Muscle of leg (tissue), 3 donors: ENCODE measurements at regions not wholly inside any gene's neighbourhood (a gene's known extent, or its start where the extent isn't known, plus 50 kb on each side); places are given as distances from the start of the nearest gene placed in this dataset.
A peak's percentile ranks its signal among the peaks of the same experiment; 100 is the strongest.

Experiments
- DNase-seq: peaks from one replicate; pipeline ENCODE4 v3.0.0; 2013
- H3K27ac ChIP-seq: one replicate; pipeline ENCODE4 v1.5.1; 2013; ENCODE audit warnings: mild to moderate bottlenecking, low read length, control low read depth
- H3K27me3 ChIP-seq: one replicate; pipeline ENCODE4 v1.6.1; 2013; ENCODE audit warnings: low read length; ENCODE audit not compliant: control insufficient read depth, insufficient read depth
- H3K36me3 ChIP-seq: one replicate; pipeline ENCODE4 v1.6.1; 2013; ENCODE audit warnings: low read length; ENCODE audit not compliant: control insufficient read depth, insufficient read depth
- H3K4me1 ChIP-seq: one replicate; pipeline ENCODE4 v1.6.1; 2013; ENCODE audit warnings: low read length; ENCODE audit not compliant: control insufficient read depth, insufficient read depth
- H3K4me3 ChIP-seq: one replicate; pipeline ENCODE4 v1.5.1; 2013; ENCODE audit warnings: low read length, control low read depth
- H3K9me3 ChIP-seq: replicated peaks from 2 replicates; pipeline ENCODE4 v1.6.1; 2013; ENCODE audit warnings: low read depth, low read length; ENCODE audit not compliant: control insufficient read depth
- WGBS: methylation state at CpG from one replicate; pipeline ENCODE4 v1.1.5; 2013; ENCODE audit warnings: missing lambda C conversion rate; ENCODE audit not compliant: insufficient coverage; 5-methylcytosine and 5-hydroxymethylcytosine counted together

DNA sequence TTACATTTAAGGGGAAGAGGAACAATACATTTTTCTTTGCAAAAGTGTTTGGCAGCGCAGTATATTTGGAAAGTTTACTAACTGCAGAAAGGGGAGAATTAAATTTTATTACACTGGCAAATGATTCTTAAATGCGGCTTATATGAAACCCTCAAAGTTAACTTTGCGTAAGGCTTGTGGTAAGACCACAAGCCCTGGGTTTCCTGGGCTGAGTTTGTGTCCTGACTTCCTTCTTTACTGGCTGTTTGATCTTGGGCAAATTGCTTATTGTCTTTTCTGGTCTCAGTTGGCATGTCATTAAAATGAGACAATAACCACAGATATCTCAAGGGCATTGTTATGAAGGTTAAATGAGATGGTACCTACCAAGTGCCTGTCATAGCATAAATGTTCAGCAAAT is 106.8 kb downstream of the GLRX3 start:
- no peaks in the 10 kb centered on the region for H3K36me3 ChIP-seq
- H3K4me1 ChIP-seq, result no peaks in the 10 kb centered on the region
- peaks cover 6% of the 10 kb centered on the region for H3K9me3 ChIP-seq
- H3K27me3 ChIP-seq, result peaks cover 6% of the 10 kb centered on the region
- no peak overlapping the region for H3K4me3 ChIP-seq
- WGBS, result no CpG with 5 or more reads among the region's 3 CpGs
- no peak overlapping the region for H3K27ac ChIP-seq
- DNase-seq, result no peak

- H3K4me3 ChIP-seq, result no peak overlapping the region
- 88% methylated on average over 14 of the region's 16 CpGs for whole genome bisulfite sequencing
- H3K9me3 ChIP-seq, result peaks cover 6% of the 10 kb centered on the region
- H3K27me3 ChIP-seq, result peaks cover 6% of the 10 kb centered on the region
- no peak overlapping the region for H3K27ac ChIP-seq
- no peak for DNase-seq
- H3K36me3 ChIP-seq, result no peaks in the 10 kb centered on the region
- no peaks in the 10 kb centered on the region for H3K4me1 ChIP-seq
These were observed 108.1 kb downstream of the GLRX3 start for GRCh38 chr10:130244031-130244927.

GRCh38 chr10:130244928-130245495 is 108.8 kb downstream of the GLRX3 start:
- no peak overlapping the region for H3K4me3 ChIP-seq
- H3K27me3 ChIP-seq, result peaks cover 6% of the 10 kb centered on the region
- 90% methylated on average over 4 of the region's 8 CpGs for WGBS
- H3K27ac ChIP-seq, result no peak overlapping the region
- DNase-seq, result no peak
- H3K9me3 ChIP-seq, result peaks cover 6% of the 10 kb centered on the region
- H3K4me1 ChIP-seq, result no peaks in the 10 kb centered on the region
- H3K36me3 ChIP-seq, result no peaks in the 10 kb centered on the region

DNA sequence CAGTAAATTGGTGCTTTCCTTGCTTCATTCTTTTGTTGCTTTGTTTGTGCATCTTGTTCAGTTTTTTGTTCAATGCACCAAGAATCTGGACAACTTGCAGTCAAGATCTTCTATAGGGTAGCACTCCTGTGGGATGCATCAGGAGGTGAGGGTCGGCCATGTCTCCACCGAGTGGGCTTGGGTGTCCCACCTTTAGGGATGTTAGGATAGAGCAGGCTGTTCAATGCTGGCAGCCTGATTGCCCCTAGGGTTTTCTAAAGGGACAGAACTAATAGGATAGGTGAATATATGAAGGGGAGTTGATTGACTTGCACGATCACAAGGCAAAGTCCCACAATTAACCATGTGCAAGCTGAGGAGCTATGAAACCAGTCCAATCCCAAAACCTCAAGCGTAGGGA is 109.9 kb downstream of the GLRX3 start:
- Histone ChIP-seq H3K27me3 (peaks cover 6% of the 10 kb centered on the region), H3K4me1 (no peaks in the 10 kb centered on the region), H3K36me3 (no peaks in the 10 kb centered on the region), H3K27ac (no peak overlapping the region), H3K4me3 (no peak overlapping the region), H3K9me3 (peaks cover 4% of the 10 kb centered on the region)
- WGBS, result 89% methylated on average over 3 of the region's 4 CpGs
- no peak for DNase-seq

DNA sequence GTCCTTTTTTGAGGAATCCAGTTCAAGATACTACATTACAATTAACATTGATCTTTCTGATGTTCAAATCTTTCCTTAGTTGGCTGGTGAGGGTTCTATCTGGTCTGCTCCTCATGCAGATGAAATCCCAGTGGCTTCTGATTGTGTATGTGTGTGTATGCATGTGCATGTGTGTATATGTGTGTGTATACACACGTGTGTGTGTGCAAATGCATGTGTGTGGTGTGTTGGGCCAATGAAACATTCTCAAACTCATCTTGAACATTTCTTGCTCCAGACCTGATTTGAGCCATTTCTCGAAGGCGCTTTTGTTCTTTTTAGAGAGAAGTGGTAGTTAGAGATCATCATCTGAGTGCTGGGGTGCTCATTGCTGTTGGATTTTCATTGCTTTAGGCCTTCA is 113.9 kb downstream of the GLRX3 start:
- no peaks in the 10 kb centered on the region for H3K9me3 ChIP-seq
- WGBS, result 90% methylated on average over 2 of the region's 3 CpGs

DNA sequence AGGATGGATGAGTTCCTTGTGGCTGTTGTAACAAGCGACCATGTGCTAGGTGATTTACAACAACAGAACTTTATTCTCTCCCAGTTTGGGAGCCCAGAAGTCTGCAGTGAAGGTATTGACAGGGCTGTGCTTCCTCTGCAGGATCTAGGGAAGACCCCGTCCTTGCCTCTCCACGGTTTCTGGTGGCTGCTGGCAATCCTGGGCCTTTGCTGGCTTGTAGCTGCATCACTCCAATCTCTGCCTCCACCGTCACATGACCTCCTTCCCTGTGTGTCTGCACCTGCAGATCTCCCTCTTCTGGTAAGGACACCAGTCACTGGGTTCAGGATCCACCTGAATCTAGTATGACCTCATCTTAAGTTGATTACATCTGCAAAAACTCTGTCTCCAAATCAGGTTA is 115.6 kb downstream of the GLRX3 start:
- no peak overlapping the region for H3K27ac ChIP-seq
- no peak overlapping the region for H3K4me3 ChIP-seq
- 57% methylated on average over 3 of the region's 4 CpGs for WGBS
- no peaks in the 10 kb centered on the region for H3K9me3 ChIP-seq
- DNase-seq, result no peak
- no peaks in the 10 kb centered on the region for H3K36me3 ChIP-seq
- H3K27me3 ChIP-seq, result peaks cover 2% of the 10 kb centered on the region
- no peaks in the 10 kb centered on the region for H3K4me1 ChIP-seq

More for the DNA sequence above, 113.9 kb downstream of the GLRX3 start:
- no peak overlapping the region for H3K27ac ChIP-seq
- H3K36me3 ChIP-seq, result no peaks in the 10 kb centered on the region
- peaks cover 2% of the 10 kb centered on the region for H3K27me3 ChIP-seq
- H3K4me1 ChIP-seq, result no peaks in the 10 kb centered on the region
- DNase-seq, result no peak
- H3K4me3 ChIP-seq, result no peak overlapping the region

DNA sequence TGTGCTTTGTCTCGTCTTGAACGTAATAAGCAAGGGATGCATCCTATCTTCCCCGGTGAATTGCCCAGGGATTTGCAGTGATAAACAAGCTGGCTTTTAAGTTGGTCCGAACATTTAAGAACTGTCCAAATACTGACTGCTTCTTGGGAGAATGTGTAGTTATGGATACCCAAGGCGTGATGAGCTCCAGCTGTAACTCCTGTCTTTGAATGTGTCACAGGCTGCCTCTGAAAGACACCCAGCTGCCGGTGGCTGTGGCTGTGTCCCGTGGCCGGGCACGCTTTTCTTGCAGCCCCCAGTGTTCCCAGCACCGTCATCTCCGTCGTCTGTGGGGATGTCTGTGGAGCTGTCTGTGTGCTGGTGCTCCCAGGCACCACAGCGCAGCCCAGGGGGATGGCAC is 118.1 kb downstream of the GLRX3 start:
- no peak overlapping the region for H3K4me3 ChIP-seq
- H3K4me1 ChIP-seq, result no peaks in the 10 kb centered on the region
- H3K36me3 ChIP-seq, result no peaks in the 10 kb centered on the region
- WGBS, result 16% methylated on average over 5 of the region's 13 CpGs
- H3K27me3 ChIP-seq, result peaks cover 2% of the 10 kb centered on the region
- no peaks in the 10 kb centered on the region for H3K9me3 ChIP-seq
- no peak overlapping the region for H3K27ac ChIP-seq
- peak; percentile 28 for DNase-seq

GRCh38 chr10:130254662-130255061 is 118.5 kb downstream of the GLRX3 start:
- H3K27ac ChIP-seq, result no peak overlapping the region
- no peak for DNase-seq
- no CpG with 5 or more reads among the region's 5 CpGs for WGBS

GRCh38 chr10:130255777-130256176 is 119.6 kb downstream of the GLRX3 start:
- Histone ChIP-seq H3K36me3 (no peaks in the 10 kb centered on the region), H3K4me3 (no peak overlapping the region), H3K27ac (no peak overlapping the region), H3K9me3 (no peaks in the 10 kb centered on the region), H3K27me3 (peaks cover 2% of the 10 kb centered on the region), H3K4me1 (no peaks in the 10 kb centered on the region)
- DNase-seq, result no peak
- 33% methylated on average over 1 of the region's 5 CpGs for WGBS

More at GRCh38 chr10:130254662-130255061, 118.5 kb downstream of the GLRX3 start:
- peaks cover 2% of the 10 kb centered on the region for H3K27me3 ChIP-seq
- no peaks in the 10 kb centered on the region for H3K36me3 ChIP-seq
- no peaks in the 10 kb centered on the region for H3K4me1 ChIP-seq
- H3K4me3 ChIP-seq, result no peak overlapping the region
- H3K9me3 ChIP-seq, result no peaks in the 10 kb centered on the region

- WGBS, result 86% methylated on average over 7 of the region's 7 CpGs
- no peaks in the 10 kb centered on the region for H3K9me3 ChIP-seq
- DNase-seq, result no peak
- H3K4me1 ChIP-seq, result no peaks in the 10 kb centered on the region
- H3K36me3 ChIP-seq, result no peaks in the 10 kb centered on the region
- H3K27me3 ChIP-seq, result peaks cover 2% of the 10 kb centered on the region
- H3K27ac ChIP-seq, result no peak overlapping the region
- H3K4me3 ChIP-seq, result no peak overlapping the region
These were observed 121.7 kb downstream of the GLRX3 start for GRCh38 chr10:130257897-130258296.
